ENCODE measurements at regions not wholly inside any gene's neighbourhood (a gene's known extent, or its start where the extent isn't known, plus 50 kb on each side); places are given as distances from the start of the nearest gene placed in this dataset.
A peak's percentile ranks its signal among the peaks of the same experiment; 100 is the strongest.

GRCh38 chrX:94041881-94042280 is 367.9 kb downstream of the FAM133A start:
- no peak overlapping the region for H3K9ac ChIP-seq (ENCODE audit: low read depth, low read length)
- no peaks in the 10 kb centered on the region for H3K9me3 ChIP-seq (ENCODE audit: insufficient read depth, low read depth, low read length)
- no peaks in the 10 kb centered on the region for H3K27me3 ChIP-seq (ENCODE audit: insufficient read depth, low read length)
- 0 out of 2 replicates have a peak, but pooled peaks cover 3% of the 10 kb centered on the region for H3K4me1 ChIP-seq (ENCODE audit: insufficient read depth, low read length)
- H3K27ac ChIP-seq (ENCODE audit: low read depth, low read length), result no peak overlapping the region
- H3K4me3 ChIP-seq (ENCODE audit: low read length), result no peak overlapping the region
- no peaks in the 10 kb centered on the region for H3K36me3 ChIP-seq (ENCODE audit: insufficient read depth, low read length)
- WGBS, result 98% methylated on average over 2 of the region's 2 CpGs

GRCh38 chrX:94045724-94046123 is 371.7 kb downstream of the FAM133A start:
- H3K4me1 ChIP-seq (ENCODE audit: insufficient read depth, low read length), result peaks cover 24% of the 10 kb centered on the region
- H3K9ac ChIP-seq (ENCODE audit: low read depth, low read length), result no peak overlapping the region
- H3K9me3 ChIP-seq (ENCODE audit: insufficient read depth, low read depth, low read length), result no peaks in the 10 kb centered on the region
- WGBS, result 89% methylated on average over 16 of the region's 16 CpGs
- no peak overlapping the region for H3K27ac ChIP-seq (ENCODE audit: low read depth, low read length)
- no peaks in the 10 kb centered on the region for H3K27me3 ChIP-seq (ENCODE audit: insufficient read depth, low read length)
- no peak overlapping the region for H3K4me3 ChIP-seq (ENCODE audit: low read length)
- H3K36me3 ChIP-seq (ENCODE audit: insufficient read depth, low read length), result no peaks in the 10 kb centered on the region

- H3K27ac ChIP-seq (ENCODE audit: low read depth, low read length), result peak overlapping the region; percentile 92
- no peaks in the 10 kb centered on the region for H3K36me3 ChIP-seq (ENCODE audit: insufficient read depth, low read length)
- H3K4me3 ChIP-seq (ENCODE audit: low read length), result no peak overlapping the region
- no peaks in the 10 kb centered on the region for H3K27me3 ChIP-seq (ENCODE audit: insufficient read depth, low read length)
- no peaks in the 10 kb centered on the region for H3K9me3 ChIP-seq (ENCODE audit: insufficient read depth, low read depth, low read length)
- H3K9ac ChIP-seq (ENCODE audit: low read depth, low read length), result peak overlapping the region; percentile 43
- peaks cover 37% of the 10 kb centered on the region for H3K4me1 ChIP-seq (ENCODE audit: insufficient read depth, low read length)
- WGBS, result 11% methylated on average over 2 of the region's 2 CpGs
These were observed 377.9 kb downstream of the FAM133A start for GRCh38 chrX:94051926-94052325.

DNA sequence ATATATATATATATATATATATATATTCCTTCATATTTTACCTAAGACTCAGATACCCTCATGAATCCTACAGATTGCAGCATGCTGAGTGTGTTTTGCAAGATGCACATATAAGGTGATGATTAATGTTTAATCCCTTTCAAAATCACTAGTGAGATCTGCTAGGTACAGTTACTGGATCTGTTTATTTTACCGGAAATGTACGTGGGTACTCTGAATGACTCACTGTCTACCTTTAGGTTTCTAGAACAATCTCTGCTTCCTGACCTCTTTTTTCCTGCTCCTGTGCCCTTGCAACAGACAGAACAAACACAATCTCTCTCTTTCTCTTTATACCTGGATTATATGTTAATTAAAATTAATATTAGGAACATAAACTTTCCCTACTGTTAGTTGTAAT is 379.6 kb downstream of the FAM133A start:
- H3K4me3 ChIP-seq (ENCODE audit: low read length), result no peak overlapping the region
- no peaks in the 10 kb centered on the region for H3K36me3 ChIP-seq (ENCODE audit: insufficient read depth, low read length)
- H3K4me1 ChIP-seq (ENCODE audit: insufficient read depth, low read length), result peaks cover 44% of the 10 kb centered on the region
- no peaks in the 10 kb centered on the region for H3K27me3 ChIP-seq (ENCODE audit: insufficient read depth, low read length)
- H3K9ac ChIP-seq (ENCODE audit: low read depth, low read length), result no peak overlapping the region
- 100% methylated on average over 2 of the region's 2 CpGs for WGBS
- no peak overlapping the region for H3K27ac ChIP-seq (ENCODE audit: low read depth, low read length)
- H3K9me3 ChIP-seq (ENCODE audit: insufficient read depth, low read depth, low read length), result no peaks in the 10 kb centered on the region

DNA sequence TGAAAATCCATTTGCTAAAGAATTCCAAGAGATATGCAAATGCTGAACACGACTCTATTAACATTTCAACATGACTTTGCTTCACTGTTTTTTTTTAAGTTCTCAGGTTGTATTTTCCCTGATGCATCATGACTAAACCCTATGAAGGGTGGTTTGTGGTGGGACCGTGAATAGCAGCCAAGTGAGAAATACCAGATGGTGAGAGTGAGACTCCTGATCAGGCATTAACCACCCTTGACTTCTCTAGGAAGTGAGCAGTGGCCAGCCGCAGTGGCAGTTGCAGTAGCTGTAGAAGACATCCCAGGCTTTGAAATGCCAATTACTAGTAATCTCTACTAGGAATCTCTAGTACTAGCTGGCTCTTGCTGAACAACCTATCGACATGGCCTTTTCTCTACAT is 383.4 kb downstream of the FAM133A start:
- no peak overlapping the region for H3K27ac ChIP-seq (ENCODE audit: low read depth, low read length)
- H3K27me3 ChIP-seq (ENCODE audit: insufficient read depth, low read length), result no peaks in the 10 kb centered on the region
- no peaks in the 10 kb centered on the region for H3K36me3 ChIP-seq (ENCODE audit: insufficient read depth, low read length)
- H3K4me3 ChIP-seq (ENCODE audit: low read length), result no peak overlapping the region
- peaks cover 17% of the 10 kb centered on the region for H3K4me1 ChIP-seq (ENCODE audit: insufficient read depth, low read length)
- no peak overlapping the region for H3K9ac ChIP-seq (ENCODE audit: low read depth, low read length)
- H3K9me3 ChIP-seq (ENCODE audit: insufficient read depth, low read depth, low read length), result no peaks in the 10 kb centered on the region
- 67% methylated on average over 4 of the region's 4 CpGs for WGBS

DNA sequence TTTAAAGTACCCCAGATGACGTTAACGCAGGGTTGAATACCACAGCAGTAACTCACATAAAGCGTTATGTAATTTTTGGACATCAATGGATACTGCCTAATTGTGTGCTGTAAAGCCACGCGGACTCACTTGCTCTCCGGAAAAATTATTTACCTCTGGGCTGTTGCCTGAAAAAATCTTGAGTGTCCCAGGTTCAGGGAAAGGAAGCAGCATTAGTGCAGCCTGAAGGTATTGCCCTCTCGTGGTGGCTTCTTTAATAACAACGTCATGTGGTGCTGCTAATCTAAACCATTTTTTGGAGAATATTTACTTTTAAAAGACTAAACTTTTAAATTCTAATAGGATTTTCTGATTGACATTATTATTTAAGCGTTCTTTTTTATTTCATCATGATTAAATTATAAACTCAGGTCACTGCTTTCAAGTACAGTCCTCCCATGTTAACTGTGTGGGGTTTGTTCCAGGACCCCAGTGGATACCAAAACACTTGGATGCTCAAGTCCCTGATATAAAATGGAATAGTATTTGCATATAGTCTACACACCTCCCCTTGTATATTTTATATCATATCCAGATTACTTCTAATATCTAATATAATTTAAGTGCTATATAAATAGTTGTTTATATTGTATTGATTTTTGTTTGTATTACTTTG is 384.8 kb downstream of the FAM133A start:
- Histone ChIP-seq H3K9me3 (ENCODE audit: insufficient read depth, low read depth, low read length) (no peaks in the 10 kb centered on the region), H3K9ac (ENCODE audit: low read depth, low read length) (no peak overlapping the region), H3K4me3 (ENCODE audit: low read length) (no peak overlapping the region), H3K27me3 (ENCODE audit: insufficient read depth, low read length) (no peaks in the 10 kb centered on the region), H3K36me3 (ENCODE audit: insufficient read depth, low read length) (no peaks in the 10 kb centered on the region), H3K27ac (ENCODE audit: low read depth, low read length) (no peak overlapping the region), H3K4me1 (ENCODE audit: insufficient read depth, low read length) (0 out of 2 replicates have a peak, but pooled peaks cover 9% of the 10 kb centered on the region)
- 57% methylated on average over 7 of the region's 9 CpGs for WGBS

DNA sequence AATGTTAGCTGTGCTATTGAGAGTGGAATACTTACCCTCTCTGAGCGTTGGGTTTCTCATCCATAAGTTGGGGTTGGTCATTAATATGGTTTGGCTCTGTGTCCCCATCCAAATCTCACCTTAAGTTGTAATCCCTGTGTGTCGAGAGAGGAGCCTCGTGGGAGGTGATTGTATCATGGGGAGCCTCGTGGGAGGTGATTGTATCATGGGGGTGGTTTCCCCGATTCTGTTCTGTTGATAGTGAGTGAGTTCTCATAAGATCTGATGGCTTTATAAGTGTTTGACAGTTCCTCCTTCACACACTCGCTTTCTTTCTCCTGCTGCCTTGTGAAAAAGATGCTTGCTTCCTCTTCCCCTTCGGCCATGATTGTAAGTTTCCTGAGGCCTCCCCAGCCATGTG is 391.1 kb downstream of the FAM133A start:
- H3K27me3 ChIP-seq (ENCODE audit: insufficient read depth, low read length), result no peaks in the 10 kb centered on the region
- H3K9ac ChIP-seq (ENCODE audit: low read depth, low read length), result no peak overlapping the region
- H3K36me3 ChIP-seq (ENCODE audit: insufficient read depth, low read length), result no peaks in the 10 kb centered on the region
- H3K4me1 ChIP-seq (ENCODE audit: insufficient read depth, low read length), result no peaks in the 10 kb centered on the region
- no peak overlapping the region for H3K27ac ChIP-seq (ENCODE audit: low read depth, low read length)
- 94% methylated on average over 7 of the region's 7 CpGs for WGBS
- H3K9me3 ChIP-seq (ENCODE audit: insufficient read depth, low read depth, low read length), result no peaks in the 10 kb centered on the region
- H3K4me3 ChIP-seq (ENCODE audit: low read length), result no peak overlapping the region

DNA sequence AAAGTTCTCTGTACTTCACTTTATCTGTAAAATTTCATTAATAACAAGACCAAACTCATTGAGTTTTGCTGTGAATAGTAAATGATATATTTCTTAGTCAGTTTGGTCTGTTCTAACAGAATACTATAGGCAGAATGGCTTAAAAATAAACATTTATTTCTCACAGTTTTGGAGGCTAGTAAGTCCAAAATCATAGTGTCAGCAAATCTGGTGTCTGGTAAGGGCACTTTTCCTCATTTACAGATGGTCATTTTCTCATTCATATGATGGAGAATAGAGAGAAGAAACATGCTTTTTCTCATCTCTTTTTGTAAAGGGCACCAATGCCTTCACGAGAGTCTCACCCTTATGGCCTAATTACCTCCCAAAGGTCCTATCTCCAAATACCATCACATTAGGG is 415.1 kb downstream of the FAM133A start:
- Histone ChIP-seq H3K27ac (ENCODE audit: low read depth, low read length) (no peak overlapping the region), H3K36me3 (ENCODE audit: insufficient read depth, low read length) (no peaks in the 10 kb centered on the region), H3K4me3 (ENCODE audit: low read length) (no peak overlapping the region), H3K4me1 (ENCODE audit: insufficient read depth, low read length) (no peaks in the 10 kb centered on the region), H3K27me3 (ENCODE audit: insufficient read depth, low read length) (no peaks in the 10 kb centered on the region), H3K9ac (ENCODE audit: low read depth, low read length) (no peak overlapping the region), H3K9me3 (ENCODE audit: insufficient read depth, low read depth, low read length) (no peaks in the 10 kb centered on the region)
- WGBS, result 100% methylated on average over 1 of the region's 1 CpG

GRCh38 chrX:94097868-94098267 is 423.9 kb downstream of the FAM133A start:
- H3K9ac ChIP-seq (ENCODE audit: low read depth, low read length), result no peak overlapping the region
- H3K27me3 ChIP-seq (ENCODE audit: insufficient read depth, low read length), result no peaks in the 10 kb centered on the region
- H3K36me3 ChIP-seq (ENCODE audit: insufficient read depth, low read length), result no peaks in the 10 kb centered on the region
- 0 out of 2 replicates have a peak, but pooled peaks cover 3% of the 10 kb centered on the region for H3K4me1 ChIP-seq (ENCODE audit: insufficient read depth, low read length)
- H3K27ac ChIP-seq (ENCODE audit: low read depth, low read length), result no peak overlapping the region
- H3K9me3 ChIP-seq (ENCODE audit: insufficient read depth, low read depth, low read length), result no peaks in the 10 kb centered on the region
- H3K4me3 ChIP-seq (ENCODE audit: low read length), result no peak overlapping the region

- no peaks in the 10 kb centered on the region for H3K9me3 ChIP-seq (ENCODE audit: insufficient read depth, low read depth, low read length)
These were observed 434.0 kb downstream of the FAM133A start for GRCh38 chrX:94107981-94108380.

DNA sequence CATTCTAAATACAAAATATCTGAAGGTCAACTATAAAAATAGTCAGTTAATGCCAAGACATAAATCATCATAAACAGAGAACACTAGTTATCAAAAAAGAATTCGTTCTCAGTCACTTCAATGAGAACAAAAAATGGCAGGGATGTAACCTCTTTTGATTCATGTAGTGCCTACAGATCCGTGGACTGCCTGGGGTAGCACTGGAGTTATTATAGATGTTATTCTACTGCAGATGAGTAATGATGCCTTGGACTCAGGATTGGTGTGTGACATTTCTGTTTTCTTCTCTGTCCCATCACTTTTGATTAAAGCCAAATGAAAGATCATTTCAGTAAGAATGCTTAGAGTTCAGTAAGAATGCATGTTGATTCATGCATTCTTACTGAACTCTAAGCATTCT is 440.4 kb downstream of the FAM133A start:
- H3K9me3 ChIP-seq (ENCODE audit: insufficient read depth, low read depth, low read length), result no peaks in the 10 kb centered on the region
- H3K4me3 ChIP-seq (ENCODE audit: low read length), result no peak overlapping the region
- H3K4me1 ChIP-seq (ENCODE audit: insufficient read depth, low read length), result no peaks in the 10 kb centered on the region
- H3K27ac ChIP-seq (ENCODE audit: low read depth, low read length), result no peak overlapping the region
- H3K9ac ChIP-seq (ENCODE audit: low read depth, low read length), result no peak overlapping the region
- no peaks in the 10 kb centered on the region for H3K27me3 ChIP-seq (ENCODE audit: insufficient read depth, low read length)
- WGBS, result 94% methylated on average over 2 of the region's 2 CpGs
- H3K36me3 ChIP-seq (ENCODE audit: insufficient read depth, low read length), result no peaks in the 10 kb centered on the region

More at GRCh38 chrX:94107981-94108380, 434.0 kb downstream of the FAM133A start:
- Histone ChIP-seq H3K27me3 (ENCODE audit: insufficient read depth, low read length) (no peaks in the 10 kb centered on the region), H3K4me1 (ENCODE audit: insufficient read depth, low read length) (0 out of 2 replicates have a peak, but pooled peaks cover 1% of the 10 kb centered on the region), H3K36me3 (ENCODE audit: insufficient read depth, low read length) (no peaks in the 10 kb centered on the region), H3K9ac (ENCODE audit: low read depth, low read length) (no peak overlapping the region), H3K27ac (ENCODE audit: low read depth, low read length) (no peak overlapping the region), H3K4me3 (ENCODE audit: low read length) (no peak overlapping the region)
- WGBS, result 78% methylated on average over 1 of the region's 3 CpGs

DNA sequence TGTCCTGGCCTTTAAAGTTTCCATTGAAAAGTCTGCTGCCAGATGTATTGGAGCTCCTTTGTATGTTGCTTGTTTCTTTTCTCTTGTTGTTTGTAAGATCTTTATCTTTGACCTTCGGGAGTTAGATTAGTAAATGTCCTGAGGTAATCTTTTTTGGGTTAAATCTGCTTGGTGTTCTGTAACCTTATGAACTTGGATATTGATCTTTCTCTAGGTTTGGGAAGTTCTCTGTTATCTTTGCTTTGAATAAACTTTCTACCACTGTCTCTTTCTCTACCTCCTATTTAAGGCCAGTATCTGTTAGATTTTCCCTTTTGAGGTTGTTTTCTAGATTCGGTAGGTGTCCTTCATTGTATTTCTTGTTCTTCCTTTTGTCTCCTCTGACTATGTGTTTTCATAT is 447.8 kb downstream of the FAM133A start:
- Histone ChIP-seq H3K4me3 (ENCODE audit: low read length) (no peak overlapping the region), H3K9me3 (ENCODE audit: insufficient read depth, low read depth, low read length) (no peaks in the 10 kb centered on the region), H3K4me1 (ENCODE audit: insufficient read depth, low read length) (no peaks in the 10 kb centered on the region), H3K9ac (ENCODE audit: low read depth, low read length) (no peak overlapping the region), H3K36me3 (ENCODE audit: insufficient read depth, low read length) (no peaks in the 10 kb centered on the region), H3K27ac (ENCODE audit: low read depth, low read length) (no peak overlapping the region), H3K27me3 (ENCODE audit: insufficient read depth, low read length) (no peaks in the 10 kb centered on the region)
- WGBS, result 83% methylated on average over 1 of the region's 2 CpGs
